ENCODE measurements at regions not wholly inside any gene's neighbourhood (a gene's known extent, or its start where the extent isn't known, plus 50 kb on each side); places are given as distances from the start of the nearest gene placed in this dataset.

GRCh38 chr5:31047621-31048020 lies 145.9 kb upstream of the CDH6 start:
- no peaks in the 10 kb centered on the region for H3K36me3 ChIP-seq (ENCODE audit: control insufficient read depth in 1 of 2, insufficient read depth in 2 of 2, low read length in 2 of 2)
- no peak overlapping the region for H3K4me3 ChIP-seq (ENCODE audit: low read depth in 1 of 2, low read length in 2 of 2)
- no peaks in the 10 kb centered on the region for H3K27me3 ChIP-seq (ENCODE audit: low read depth, low read length)
- H3K9me3 ChIP-seq (ENCODE audit: control insufficient read depth in 1 of 2, low read length in 2 of 2): no peaks in the 10 kb centered on the region
- no peak overlapping the region for H3K27ac ChIP-seq (ENCODE audit: low read length)
- H3K4me1 ChIP-seq (ENCODE audit: control insufficient read depth in 1 of 2, insufficient read depth in 2 of 2, low read length in 2 of 2): no peaks in the 10 kb centered on the region

- Histone ChIP-seq H3K9me3 (ENCODE audit: control insufficient read depth in 1 of 2, low read length in 2 of 2) (no peaks in the 10 kb centered on the region), H3K27me3 (ENCODE audit: low read depth, low read length) (no peaks in the 10 kb centered on the region), H3K27ac (ENCODE audit: low read length) (no peak overlapping the region), H3K4me3 (ENCODE audit: low read depth in 1 of 2, low read length in 2 of 2) (no peak overlapping the region), H3K4me1 (ENCODE audit: control insufficient read depth in 1 of 2, insufficient read depth in 2 of 2, low read length in 2 of 2) (no peaks in the 10 kb centered on the region), H3K36me3 (ENCODE audit: control insufficient read depth in 1 of 2, insufficient read depth in 2 of 2, low read length in 2 of 2) (no peaks in the 10 kb centered on the region)
Measured at GRCh38 chr5:31047007-31047406, 146.5 kb upstream of the CDH6 start.

- no peaks in the 10 kb centered on the region for H3K4me1 ChIP-seq (ENCODE audit: control insufficient read depth in 1 of 2, insufficient read depth in 2 of 2, low read length in 2 of 2)
- no peak overlapping the region for H3K27ac ChIP-seq (ENCODE audit: low read length)
Measured at GRCh38 chr5:31036411-31036810, 157.1 kb upstream of the CDH6 start.

GRCh38 chr5:31033295-31033694 lies 160.2 kb upstream of the CDH6 start:
- H3K27me3 ChIP-seq (ENCODE audit: low read depth, low read length): no peaks in the 10 kb centered on the region
- H3K27ac ChIP-seq (ENCODE audit: low read length): no peak overlapping the region
- no peak overlapping the region for H3K4me3 ChIP-seq (ENCODE audit: low read depth in 1 of 2, low read length in 2 of 2)
- H3K36me3 ChIP-seq (ENCODE audit: control insufficient read depth in 1 of 2, insufficient read depth in 2 of 2, low read length in 2 of 2): no peaks in the 10 kb centered on the region
- H3K9me3 ChIP-seq (ENCODE audit: control insufficient read depth in 1 of 2, low read length in 2 of 2): peaks cover 0 to 2% of the 10 kb centered on the region in 2 donors
- no peaks in the 10 kb centered on the region for H3K4me1 ChIP-seq (ENCODE audit: control insufficient read depth in 1 of 2, insufficient read depth in 2 of 2, low read length in 2 of 2)

More at GRCh38 chr5:31036411-31036810, 157.1 kb upstream of the CDH6 start:
- Histone ChIP-seq H3K9me3 (ENCODE audit: control insufficient read depth in 1 of 2, low read length in 2 of 2) (peaks cover 0 to 4% of the 10 kb centered on the region in 2 donors), H3K27me3 (ENCODE audit: low read depth, low read length) (no peaks in the 10 kb centered on the region), H3K36me3 (ENCODE audit: control insufficient read depth in 1 of 2, insufficient read depth in 2 of 2, low read length in 2 of 2) (no peaks in the 10 kb centered on the region), H3K4me3 (ENCODE audit: low read depth in 1 of 2, low read length in 2 of 2) (no peak overlapping the region)

- Histone ChIP-seq H3K4me3 (ENCODE audit: low read depth in 1 of 2, low read length in 2 of 2) (no peak overlapping the region), H3K4me1 (ENCODE audit: control insufficient read depth in 1 of 2, insufficient read depth in 2 of 2, low read length in 2 of 2) (no peaks in the 10 kb centered on the region)
Measured at GRCh38 chr5:31029925-31030324, 163.6 kb upstream of the CDH6 start.

GRCh38 chr5:31027721-31028120 lies 165.8 kb upstream of the CDH6 start:
- no peaks in the 10 kb centered on the region for H3K9me3 ChIP-seq (ENCODE audit: control insufficient read depth in 1 of 2, low read length in 2 of 2)
- no peaks in the 10 kb centered on the region for H3K4me1 ChIP-seq (ENCODE audit: control insufficient read depth in 1 of 2, insufficient read depth in 2 of 2, low read length in 2 of 2)
- H3K4me3 ChIP-seq (ENCODE audit: low read depth in 1 of 2, low read length in 2 of 2): no peak overlapping the region
- H3K27ac ChIP-seq (ENCODE audit: low read length): no peak overlapping the region
- H3K27me3 ChIP-seq (ENCODE audit: low read depth, low read length): no peaks in the 10 kb centered on the region
- H3K36me3 ChIP-seq (ENCODE audit: control insufficient read depth in 1 of 2, insufficient read depth in 2 of 2, low read length in 2 of 2): no peaks in the 10 kb centered on the region

More at GRCh38 chr5:31029925-31030324, 163.6 kb upstream of the CDH6 start:
- no peaks in the 10 kb centered on the region for H3K27me3 ChIP-seq (ENCODE audit: low read depth, low read length)
- H3K27ac ChIP-seq (ENCODE audit: low read length): no peak overlapping the region
- H3K9me3 ChIP-seq (ENCODE audit: control insufficient read depth in 1 of 2, low read length in 2 of 2): no peaks in the 10 kb centered on the region
- no peaks in the 10 kb centered on the region for H3K36me3 ChIP-seq (ENCODE audit: control insufficient read depth in 1 of 2, insufficient read depth in 2 of 2, low read length in 2 of 2)

- H3K27ac ChIP-seq (ENCODE audit: low read length): no peak overlapping the region
- no peak overlapping the region for H3K4me3 ChIP-seq (ENCODE audit: low read depth in 1 of 2, low read length in 2 of 2)
- H3K36me3 ChIP-seq (ENCODE audit: control insufficient read depth in 1 of 2, insufficient read depth in 2 of 2, low read length in 2 of 2): no peaks in the 10 kb centered on the region
- H3K27me3 ChIP-seq (ENCODE audit: low read depth, low read length): no peaks in the 10 kb centered on the region
- no peaks in the 10 kb centered on the region for H3K4me1 ChIP-seq (ENCODE audit: control insufficient read depth in 1 of 2, insufficient read depth in 2 of 2, low read length in 2 of 2)
- H3K9me3 ChIP-seq (ENCODE audit: control insufficient read depth in 1 of 2, low read length in 2 of 2): no peaks in the 10 kb centered on the region
Measured at GRCh38 chr5:31023105-31023504, 170.4 kb upstream of the CDH6 start.

- H3K4me1 ChIP-seq (ENCODE audit: control insufficient read depth in 1 of 2, insufficient read depth in 2 of 2, low read length in 2 of 2): no peaks in the 10 kb centered on the region
- no peak overlapping the region for H3K4me3 ChIP-seq (ENCODE audit: low read depth in 1 of 2, low read length in 2 of 2)
- no peak overlapping the region for H3K27ac ChIP-seq (ENCODE audit: low read length)
Measured at GRCh38 chr5:31021181-31021624, 172.3 kb upstream of the CDH6 start.

GRCh38 chr5:31008231-31008630 lies 185.3 kb upstream of the CDH6 start:
- Histone ChIP-seq H3K27ac (ENCODE audit: low read length) (no peak overlapping the region), H3K4me3 (ENCODE audit: low read depth in 1 of 2, low read length in 2 of 2) (no peak overlapping the region), H3K4me1 (ENCODE audit: control insufficient read depth in 1 of 2, insufficient read depth in 2 of 2, low read length in 2 of 2) (no peaks in the 10 kb centered on the region), H3K27me3 (ENCODE audit: low read depth, low read length) (no peaks in the 10 kb centered on the region), H3K9me3 (ENCODE audit: control insufficient read depth in 1 of 2, low read length in 2 of 2) (peaks cover 0 to 11% of the 10 kb centered on the region in 2 donors), H3K36me3 (ENCODE audit: control insufficient read depth in 1 of 2, insufficient read depth in 2 of 2, low read length in 2 of 2) (no peaks in the 10 kb centered on the region)

More at GRCh38 chr5:31021181-31021624, 172.3 kb upstream of the CDH6 start:
- Histone ChIP-seq H3K27me3 (ENCODE audit: low read depth, low read length) (no peaks in the 10 kb centered on the region), H3K9me3 (ENCODE audit: control insufficient read depth in 1 of 2, low read length in 2 of 2) (no peaks in the 10 kb centered on the region), H3K36me3 (ENCODE audit: control insufficient read depth in 1 of 2, insufficient read depth in 2 of 2, low read length in 2 of 2) (no peaks in the 10 kb centered on the region)

GRCh38 chr5:31007672-31008071 lies 185.8 kb upstream of the CDH6 start:
- Histone ChIP-seq H3K4me1 (ENCODE audit: control insufficient read depth in 1 of 2, insufficient read depth in 2 of 2, low read length in 2 of 2) (no peaks in the 10 kb centered on the region), H3K36me3 (ENCODE audit: control insufficient read depth in 1 of 2, insufficient read depth in 2 of 2, low read length in 2 of 2) (no peaks in the 10 kb centered on the region), H3K4me3 (ENCODE audit: low read depth in 1 of 2, low read length in 2 of 2) (no peak overlapping the region), H3K27me3 (ENCODE audit: low read depth, low read length) (no peaks in the 10 kb centered on the region), H3K27ac (ENCODE audit: low read length) (no peak overlapping the region), H3K9me3 (ENCODE audit: control insufficient read depth in 1 of 2, low read length in 2 of 2) (peaks cover 0 to 11% of the 10 kb centered on the region in 2 donors)

- Histone ChIP-seq H3K9me3 (ENCODE audit: control insufficient read depth in 1 of 2, low read length in 2 of 2) (peaks cover 0 to 4% of the 10 kb centered on the region in 2 donors), H3K4me1 (ENCODE audit: control insufficient read depth in 1 of 2, insufficient read depth in 2 of 2, low read length in 2 of 2) (no peaks in the 10 kb centered on the region), H3K27me3 (ENCODE audit: low read depth, low read length) (no peaks in the 10 kb centered on the region), H3K36me3 (ENCODE audit: control insufficient read depth in 1 of 2, insufficient read depth in 2 of 2, low read length in 2 of 2) (no peaks in the 10 kb centered on the region), H3K4me3 (ENCODE audit: low read depth in 1 of 2, low read length in 2 of 2) (no peak overlapping the region), H3K27ac (ENCODE audit: low read length) (no peak overlapping the region)
Measured at GRCh38 chr5:31000287-31000686, 193.2 kb upstream of the CDH6 start.

GRCh38 chr5:30997681-30998080 lies 195.8 kb upstream of the CDH6 start:
- Histone ChIP-seq H3K27ac (ENCODE audit: low read length) (no peak overlapping the region), H3K4me1 (ENCODE audit: control insufficient read depth in 1 of 2, insufficient read depth in 2 of 2, low read length in 2 of 2) (no peaks in the 10 kb centered on the region), H3K27me3 (ENCODE audit: low read depth, low read length) (no peaks in the 10 kb centered on the region), H3K4me3 (ENCODE audit: low read depth in 1 of 2, low read length in 2 of 2) (no peak overlapping the region), H3K9me3 (ENCODE audit: control insufficient read depth in 1 of 2, low read length in 2 of 2) (no peaks in the 10 kb centered on the region), H3K36me3 (ENCODE audit: control insufficient read depth in 1 of 2, insufficient read depth in 2 of 2, low read length in 2 of 2) (no peaks in the 10 kb centered on the region)

Measured in muscle layer of duodenum (tissue), 2 donors.